ENCODE measurements at regions not wholly inside any gene's neighbourhood (a gene's known extent, or its start where the extent isn't known, plus 50 kb on each side); places are given as distances from the start of the nearest gene placed in this dataset.

GRCh38 chr2:226064932-226065570 lies 665.5 kb downstream of the NYAP2 start:
- TF ChIP-seq, protein P1, sequence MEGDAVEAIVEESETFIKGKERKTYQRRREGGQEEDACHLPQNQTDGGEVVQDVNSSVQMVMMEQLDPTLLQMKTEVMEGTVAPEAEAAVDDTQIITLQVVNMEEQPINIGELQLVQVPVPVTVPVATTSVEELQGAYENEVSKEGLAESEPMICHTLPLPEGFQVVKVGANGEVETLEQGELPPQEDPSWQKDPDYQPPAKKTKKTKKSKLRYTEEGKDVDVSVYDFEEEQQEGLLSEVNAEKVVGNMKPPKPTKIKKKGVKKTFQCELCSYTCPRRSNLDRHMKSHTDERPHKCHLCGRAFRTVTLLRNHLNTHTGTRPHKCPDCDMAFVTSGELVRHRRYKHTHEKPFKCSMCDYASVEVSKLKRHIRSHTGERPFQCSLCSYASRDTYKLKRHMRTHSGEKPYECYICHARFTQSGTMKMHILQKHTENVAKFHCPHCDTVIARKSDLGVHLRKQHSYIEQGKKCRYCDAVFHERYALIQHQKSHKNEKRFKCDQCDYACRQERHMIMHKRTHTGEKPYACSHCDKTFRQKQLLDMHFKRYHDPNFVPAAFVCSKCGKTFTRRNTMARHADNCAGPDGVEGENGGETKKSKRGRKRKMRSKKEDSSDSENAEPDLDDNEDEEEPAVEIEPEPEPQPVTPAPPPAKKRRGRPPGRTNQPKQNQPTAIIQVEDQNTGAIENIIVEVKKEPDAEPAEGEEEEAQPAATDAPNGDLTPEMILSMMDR (IDR thresholded peaks at IDR 0.05), result no peak
- no peaks in the 10 kb centered on the region for H3K4me1 ChIP-seq (ENCODE audit: low read depth)
- no peaks in the 10 kb centered on the region for H3K9me3 ChIP-seq
- DNase-seq (no peak), ATAC-seq (no peak)
- intact Hi-C loops (cut with DNase I, micrococcal nuclease), result no loop called here
- no peak overlapping the region for H3K4me3 ChIP-seq
- H3K36me3 ChIP-seq (ENCODE audit: low read depth), result no peaks in the 10 kb centered on the region

DNA sequence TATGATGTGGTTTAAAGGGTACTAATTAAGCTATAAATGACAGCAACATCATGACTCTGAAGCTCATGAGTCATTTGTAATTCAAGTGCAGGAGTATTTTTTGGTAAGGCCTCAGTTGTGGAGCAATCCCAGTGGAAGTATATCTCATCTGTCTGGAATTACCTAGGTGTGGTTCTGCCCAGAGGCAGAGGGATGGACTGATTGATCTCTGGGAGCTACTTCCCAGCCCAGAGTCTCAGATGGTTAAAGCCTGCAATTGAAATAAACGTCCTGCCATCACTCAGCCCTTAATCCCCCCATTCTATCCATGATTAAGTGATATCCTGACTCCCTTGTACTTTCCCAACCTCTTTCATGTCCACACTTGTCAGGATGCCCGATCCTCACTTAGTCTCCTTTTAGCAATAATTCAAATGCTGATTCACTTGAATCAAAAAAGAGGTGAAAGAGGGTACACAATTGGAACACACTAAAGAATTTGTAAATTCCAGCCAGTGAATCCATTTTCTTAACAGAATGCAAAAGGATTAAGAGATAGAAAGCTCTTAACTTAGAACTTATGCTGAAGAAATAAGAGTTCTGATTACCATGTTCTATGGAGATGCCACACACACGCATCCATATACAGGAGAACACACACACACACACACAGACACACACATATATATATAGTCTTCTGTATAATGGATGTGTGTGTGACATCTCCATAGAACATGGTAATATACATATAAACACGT lies 664.4 kb downstream of the NYAP2 start:
- DNase-seq, result no peak
- no peak for ATAC-seq
- Histone ChIP-seq H3K9me3 (no peaks in the 10 kb centered on the region), H3K36me3 (ENCODE audit: low read depth) (no peaks in the 10 kb centered on the region), H3K4me3 (no peak overlapping the region), H3K4me1 (ENCODE audit: low read depth) (no peaks in the 10 kb centered on the region)
- TF ChIP-seq, protein P1 (IDR thresholded peaks at IDR 0.05), result no peak
- intact Hi-C loops (cut with DNase I, micrococcal nuclease), result no loop called here

GRCh38 chr2:226059961-226060627 lies 660.6 kb downstream of the NYAP2 start:
- ATAC-seq, result no peak
- no peaks in the 10 kb centered on the region for H3K9me3 ChIP-seq
- intact Hi-C loops (cut with DNase I, micrococcal nuclease), result no loop called here
- H3K36me3 ChIP-seq (ENCODE audit: low read depth), result no peaks in the 10 kb centered on the region
- TF ChIP-seq, protein P1 (IDR thresholded peaks at IDR 0.05), result no peak
- no peak for DNase-seq
- no peak overlapping the region for H3K4me3 ChIP-seq
- no peaks in the 10 kb centered on the region for H3K4me1 ChIP-seq (ENCODE audit: low read depth)

- no peaks in the 10 kb centered on the region for H3K9me3 ChIP-seq
- TF ChIP-seq, protein P1 (IDR thresholded peaks at IDR 0.05), result no peak
- no peaks in the 10 kb centered on the region for H3K4me1 ChIP-seq (ENCODE audit: low read depth)
- no peaks in the 10 kb centered on the region for H3K36me3 ChIP-seq (ENCODE audit: low read depth)
- intact Hi-C loops (cut with DNase I, micrococcal nuclease), result no loop called here
- no peak for ATAC-seq
- no peak overlapping the region for H3K4me3 ChIP-seq
- no peak for DNase-seq
Measured at GRCh38 chr2:226057914-226058313, 658.4 kb downstream of the NYAP2 start.

DNA sequence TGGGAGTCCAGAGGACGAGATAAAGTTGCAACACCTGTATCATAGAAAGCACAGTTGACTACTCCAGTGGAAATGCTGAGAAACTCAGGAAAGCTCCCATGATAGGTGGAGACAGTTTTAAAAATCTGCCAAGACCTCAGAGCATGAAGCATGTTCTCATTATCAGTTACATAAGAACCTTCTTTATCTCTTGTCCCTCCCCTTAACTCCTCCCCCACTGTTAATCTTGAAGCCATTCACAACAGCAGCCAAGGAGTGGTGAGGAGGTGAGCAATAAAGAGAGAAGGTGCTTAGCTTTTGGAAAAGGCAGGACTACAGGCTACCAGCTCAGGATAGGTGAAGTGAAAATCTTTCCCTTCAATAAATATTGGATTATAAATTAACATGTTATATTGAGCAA lies 657.9 kb downstream of the NYAP2 start:
- no peaks in the 10 kb centered on the region for H3K4me1 ChIP-seq (ENCODE audit: low read depth)
- no peak overlapping the region for H3K4me3 ChIP-seq
- DNase-seq (no peak), ATAC-seq (no peak)
- no peaks in the 10 kb centered on the region for H3K9me3 ChIP-seq
- H3K36me3 ChIP-seq (ENCODE audit: low read depth), result no peaks in the 10 kb centered on the region
- TF ChIP-seq, protein P1 (IDR thresholded peaks at IDR 0.05), result no peak
- intact Hi-C loops (cut with DNase I, micrococcal nuclease), result no loop called here
